IMR-90 (cell line): ENCODE measurements at regions not wholly inside any gene's neighbourhood (a gene's known extent, or its start where the extent isn't known, plus 50 kb on each side); places are given as distances from the start of the nearest gene placed in this dataset.

Experiments
- ATAC-seq: fragments of 200-7000 bp; cut with Tn5 transposase; 2 replicates; pipeline ENCODE4 v1.9.1; 2020; ENCODE audit warnings: low read depth, mild to moderate bottlenecking, moderate library complexity
- BruUV-seq: library from RNA; stranded (reverse); fragments of 400-500 nt; replicated peaks from 2 replicates; lab custom pipeline; 2021; lab: Mats Ljungman, UMichigan
- CTCF ChIA-PET: fragments of 300-600 bp; formaldehyde crosslinking; extraction: SDS; loops from one replicate; lab custom pipeline; 2021; ENCODE audit warnings: antibody characterized with exemption; lab: Yijun Ruan, JAX
- POLR2A ChIA-PET: fragments of 300-600 bp; sonication (Branson Sonifier 250); formaldehyde crosslinking; loops from one replicate; lab custom pipeline; 2022; ENCODE audit warnings: antibody characterized with exemption; ENCODE audit not compliant: unreplicated experiment; lab: Charles Lee
- DNase-seq: peaks from one replicate; pipeline ENCODE4 v3.0.0; 2013
- H2AFZ ChIP-seq: replicated peaks from 2 replicates; pipeline ENCODE3; 2013; ENCODE audit warnings: low read length, mild to moderate bottlenecking; ENCODE audit not compliant: poor library complexity
- H2AK5ac ChIP-seq: 2 replicates; pipeline ENCODE4 v1.6.1; 2013; ENCODE audit warnings: low read depth, low read length, inconsistent platforms
- H2AK9ac ChIP-seq: replicated peaks from 2 replicates; pipeline ENCODE3; 2013; ENCODE audit warnings: mild to moderate bottlenecking, low read depth, low read length, moderate library complexity; ENCODE audit not compliant: poor library complexity
- H2BK120ac ChIP-seq: 2 replicates; pipeline ENCODE4 v1.6.1; 2013; ENCODE audit warnings: low read depth, low read length, inconsistent platforms
- H2BK15ac ChIP-seq: 3 replicates; pipeline ENCODE4 v1.6.1; 2013; ENCODE audit warnings: low read depth, low read length, inconsistent platforms
- H2BK20ac ChIP-seq: 2 replicates; pipeline ENCODE4 v1.6.1; 2013; ENCODE audit warnings: low read depth, mild to moderate bottlenecking, inconsistent platforms, low read length, moderate library complexity
- H2BK5ac ChIP-seq: 2 replicates; pipeline ENCODE4 v1.6.1; 2013; ENCODE audit warnings: mild to moderate bottlenecking, low read depth, low read length, inconsistent platforms; ENCODE audit not compliant: poor library complexity, severe bottlenecking
- H3K14ac ChIP-seq: replicated peaks from 2 replicates; pipeline ENCODE4 v1.6.1; 2013; ENCODE audit warnings: low read depth, low read length, inconsistent platforms
- H3K18ac ChIP-seq: 2 replicates; pipeline ENCODE4 v1.6.1; 2013; ENCODE audit warnings: low read depth, low read length, control low read depth
- H3K23ac ChIP-seq: 2 replicates; pipeline ENCODE4 v1.6.1; 2013; ENCODE audit warnings: low read depth, low read length, inconsistent platforms
- H3K27ac ChIP-seq: 2 replicates; pipeline ENCODE4 v1.5.1; 2013; ENCODE audit warnings: mild to moderate bottlenecking, control low read depth, low read length; ENCODE audit not compliant: insufficient read depth
- H3K27me3 ChIP-seq: 2 replicates; pipeline ENCODE4 v1.6.1; 2013; ENCODE audit warnings: low read length; ENCODE audit not compliant: control insufficient read depth, insufficient read depth
- H3K36me3 ChIP-seq: 2 replicates; pipeline ENCODE4 v1.6.1; 2013; ENCODE audit warnings: low read length, mixed read lengths; ENCODE audit not compliant: control insufficient read depth, insufficient read depth
- H3K4ac ChIP-seq: 2 replicates; pipeline ENCODE4 v1.6.1; 2013; ENCODE audit warnings: low read depth, low read length, inconsistent platforms
- H3K4me1 ChIP-seq: 2 replicates; pipeline ENCODE4 v1.6.1; 2013; ENCODE audit warnings: low read length, mixed read lengths; ENCODE audit not compliant: control insufficient read depth, insufficient read depth
- H3K4me2 ChIP-seq: 2 replicates; pipeline ENCODE4 v1.6.1; 2013; ENCODE audit warnings: low read depth, mild to moderate bottlenecking, control low read depth, low read length, moderate library complexity
- H3K4me3 ChIP-seq: 2 replicates; pipeline ENCODE4 v1.5.1; 2013; ENCODE audit warnings: low read depth, mild to moderate bottlenecking, control low read depth, low read length, moderate library complexity; ENCODE audit not compliant: insufficient read depth
- H3K56ac ChIP-seq: 2 replicates; pipeline ENCODE4 v1.6.1; 2013; ENCODE audit warnings: low read length, inconsistent platforms; ENCODE audit not compliant: insufficient read depth; ENCODE audit errors: extremely low read depth
- H3K79me1 ChIP-seq, 2 experiments: 2 replicates each; pipeline ENCODE4 v1.6.1; 2013; ENCODE audit warnings: low read length in 2 of 2, inconsistent platforms in 1 of 2, low read depth in 1 of 2
- H3K9ac ChIP-seq: 2 replicates; pipeline ENCODE4 v1.6.1; 2013; ENCODE audit warnings: low read depth, low read length, control low read depth
- H3K9me1 ChIP-seq: 2 replicates; pipeline ENCODE4 v1.6.1; 2013; ENCODE audit warnings: low read length, inconsistent platforms; ENCODE audit not compliant: insufficient read depth
- H3K9me3 ChIP-seq: 2 replicates; pipeline ENCODE4 v1.6.1; 2013; ENCODE audit warnings: low read length; ENCODE audit not compliant: control insufficient read depth, insufficient read depth
- H4K20me1 ChIP-seq: 2 replicates; pipeline ENCODE4 v1.6.1; 2013; ENCODE audit warnings: low read length, inconsistent platforms; ENCODE audit not compliant: insufficient read depth
- H4K5ac ChIP-seq: 2 replicates; pipeline ENCODE4 v1.6.1; 2013; ENCODE audit warnings: mild to moderate bottlenecking, low read depth, low read length, control low read depth
- H4K8ac ChIP-seq, 2 experiments: 2 replicates each; pipeline ENCODE4 v1.6.1; 2013; ENCODE audit warnings: low read depth in 2 of 2, low read length in 2 of 2, control low read depth in 1 of 2, inconsistent platforms in 1 of 2
- H4K91ac ChIP-seq: 2 replicates; pipeline ENCODE4 v1.6.1; 2013; ENCODE audit warnings: low read depth, low read length, inconsistent platforms; ENCODE audit not compliant: insufficient read depth
- CEBPB ChIP-seq: IDR thresholded peaks from 2 replicates; pipeline ENCODE4 v1.6.1; 2012; ENCODE audit warnings: low read depth, low read length, improper control_type of control experiment
- ELK1 ChIP-seq: fragments of 150-350 bp; IDR thresholded peaks from 2 replicates; pipeline ENCODE4 v1.6.1; 2016; ENCODE audit warnings: low read depth, mild to moderate bottlenecking, low read length, moderate library complexity, borderline replicate concordance
- MAZ ChIP-seq: IDR thresholded peaks from 2 replicates; pipeline ENCODE4 v1.6.1; 2012; ENCODE audit warnings: low read depth, mild to moderate bottlenecking, low read length, improper control_type of control experiment, moderate library complexity, borderline replicate concordance
- MXI1 ChIP-seq: IDR thresholded peaks from 2 replicates; pipeline ENCODE4 v1.6.1; 2012; ENCODE audit warnings: low read depth, mild to moderate bottlenecking, low read length, moderate library complexity, borderline replicate concordance
- POLR2A ChIP-seq: IDR thresholded peaks from 2 replicates; pipeline ENCODE4 v1.6.1; 2012; ENCODE audit warnings: mild to moderate bottlenecking, low read depth, low read length
- WGBS, 2 experiments: methylation state at CpG; one replicate each; pipeline versions ENCODE4 v1.1.5 to v1.1.7; 2013; ENCODE audit warnings: missing lambda C conversion rate in 2 of 2; ENCODE audit not compliant: insufficient read length in 1 of 2; ENCODE audit errors: extremely low coverage in 2 of 2; 5-methylcytosine and 5-hydroxymethylcytosine counted together
- dilution Hi-C: fragments of 300-500 bp; cut with HindIII; formaldehyde crosslinking; loops from one replicate; pipeline ENCODE4 v1.14.3; 2018; ENCODE audit warnings: low sequenced_read_pairs; ENCODE audit not compliant: unreplicated experiment
- in situ Hi-C: fragments of 300-500 bp; cut with MboI; formaldehyde crosslinking; loops from 3 replicates; pipeline ENCODE4 v1.14.3; 2019; ENCODE audit warnings: low sequenced_read_pairs, inconsistent platforms, mixed read lengths
- intact Hi-C: fragments of 100-400 bp; cut with micrococcal nuclease; formaldehyde crosslinking; loops from 2 replicates; pipeline ENCODE4 v1.10.0; 2022

GRCh38 chrX:116881961-116882360 is 419.2 kb upstream of the CT83 start:
- dilution Hi-C loops (no loop called here), intact Hi-C loops (no loop called here), in situ Hi-C loops (no loop called here)
- H3K56ac ChIP-seq: no peak overlapping the region
- no peak overlapping the region for H3K4me2 ChIP-seq
- no peak overlapping the region for H2BK20ac ChIP-seq
- no peak overlapping the region for H2AFZ ChIP-seq
- ChIA-PET CTCF (no interaction called here), POLR2A (no interaction called here)
- TF ChIP-seq ELK1 (no peak), MAZ (no peak), POLR2A (no peak), CEBPB (no peak), MXI1 (no peak)
- no peak overlapping the region for H3K27ac ChIP-seq
- no peak for DNase-seq
- no peak for ATAC-seq
- no peaks in the 10 kb centered on the region for H3K79me1 ChIP-seq
- no peak overlapping the region for H2BK120ac ChIP-seq
- no peak overlapping the region for H2AK9ac ChIP-seq
- H3K18ac ChIP-seq: no peak overlapping the region
- no TSS peak for BruUV-seq
- no peak overlapping the region for H3K4me3 ChIP-seq
- no peak overlapping the region for H3K9ac ChIP-seq
- H3K4me1 ChIP-seq: no peaks in the 10 kb centered on the region
- H2BK15ac ChIP-seq: no peak overlapping the region
- no CpG with 5 or more reads among the region's 1 CpG for WGBS, 2 experiments
- no peaks in the 10 kb centered on the region; the same call in 1 of the 2 replicates for H3K9me3 ChIP-seq
- no peak overlapping the region for H3K23ac ChIP-seq
- H3K36me3 ChIP-seq: no peaks in the 10 kb centered on the region
- H4K91ac ChIP-seq: no peak overlapping the region
- H4K8ac ChIP-seq: no peak overlapping the region
- H3K4ac ChIP-seq: no peak overlapping the region
- H3K27me3 ChIP-seq: no peaks in the 10 kb centered on the region
- no peaks in the 10 kb centered on the region for H3K9me1 ChIP-seq
- H4K20me1 ChIP-seq: no peaks in the 10 kb centered on the region
- no peak overlapping the region for H2AK5ac ChIP-seq
- no peak overlapping the region for H4K5ac ChIP-seq
- H2BK5ac ChIP-seq: no peak overlapping the region
- H3K14ac ChIP-seq: no peak overlapping the region
